Cardiac fibroblast (primary cell): ENCODE measurements at regions not wholly inside any gene's neighbourhood (a gene's known extent, or its start where the extent isn't known, plus 50 kb on each side); places are given as distances from the start of the nearest gene placed in this dataset.

Source experiments
- DNase-seq, 2 donors: peaks; one replicate each; pipeline versions ENCODE4 v3.0.0 to v3.0.0-alpha.2; 2010; ENCODE audit warnings: low read depth in 2 of 2
- H3K4me3 ChIP-seq, 2 donors: replicated peaks in 1 of 2; 1 replicate in 1 of 2; 2 replicates in 1 of 2; pipeline ENCODE4 v1.5.1; 2011; ENCODE audit warnings: low read depth in 2 of 2, low read length in 2 of 2, mild to moderate bottlenecking in 2 of 2, moderate library complexity in 1 of 2
- CTCF ChIP-seq: IDR thresholded peaks from one replicate; pipeline ENCODE4 v1.5.1; 2011; ENCODE audit warnings: low read depth, mild to moderate bottlenecking, low read length, inconsistent platforms

- TF ChIP-seq CTCF, result no peak
- H3K4me3 ChIP-seq, result no peak overlapping the region
- no peak for DNase-seq
Measured at GRCh38 chr18:66129248-66129647, 378.4 kb downstream of the CDH7 start.

GRCh38 chr18:66126266-66126665 is 375.5 kb downstream of the CDH7 start:
- TF ChIP-seq CTCF, result no peak
- no peak for DNase-seq

GRCh38 chr18:66124394-66124793 is 373.6 kb downstream of the CDH7 start:
- H3K4me3 ChIP-seq, result no peak overlapping the region
- peak in 1 of 2 donors; percentile 7 for DNase-seq
- no peak for TF ChIP-seq CTCF

More at GRCh38 chr18:66126266-66126665, 375.5 kb downstream of the CDH7 start:
- no peak overlapping the region for H3K4me3 ChIP-seq

- TF ChIP-seq CTCF, result no peak
- no peak overlapping the region for H3K4me3 ChIP-seq
- DNase-seq, result no peak
Measured at GRCh38 chr18:66119347-66119746, 368.5 kb downstream of the CDH7 start.

GRCh38 chr18:66111018-66111417 is 360.2 kb downstream of the CDH7 start:
- no peak for DNase-seq
- no peak overlapping the region for H3K4me3 ChIP-seq
- no peak for TF ChIP-seq CTCF

GRCh38 chr18:66110607-66111006 is 359.8 kb downstream of the CDH7 start:
- DNase-seq, result no peak
- H3K4me3 ChIP-seq, result no peak overlapping the region
- TF ChIP-seq CTCF, result no peak

GRCh38 chr18:66109981-66110380 is 359.2 kb downstream of the CDH7 start:
- DNase-seq, result no peak
- no peak for TF ChIP-seq CTCF
- no peak overlapping the region for H3K4me3 ChIP-seq
